GM18907 (cell line): ENCODE measurements at regions not wholly inside any gene's neighbourhood (a gene's known extent, or its start where the extent isn't known, plus 50 kb on each side); places are given as distances from the start of the nearest gene placed in this dataset.
"Not testable (repeated sequence)": the region's sequence is repeated elsewhere in the genome, so short reads cannot be mapped to it uniquely, and the experiment has no call there.

Source experiments
- ATAC-seq: cut with Tn5 transposase; IDR thresholded peaks from one replicate; pipeline ENCODE4 v1.9.1; 2021; ENCODE audit warnings: mild to moderate bottlenecking, moderate library complexity; ENCODE audit not compliant: unreplicated experiment

GRCh38 chr22:27109406-27109805 is 452.0 kb downstream of the MIAT start:
- not testable (repeated sequence) for ATAC-seq

GRCh38 chr22:27110665-27111451 is 453.5 kb downstream of the MIAT start:
- ATAC-seq: no peak

GRCh38 chr22:27111796-27112672 is 454.6 kb downstream of the MIAT start:
- no peak for ATAC-seq

GRCh38 chr22:27113211-27113635 is 455.8 kb downstream of the MIAT start:
- ATAC-seq: no peak

GRCh38 chr22:27113641-27114040 is 456.3 kb downstream of the MIAT start:
- no peak for ATAC-seq

GRCh38 chr22:27114186-27114585 is 456.8 kb downstream of the MIAT start:
- ATAC-seq: no peak

GRCh38 chr22:27115410-27115809 is 458.0 kb downstream of the MIAT start:
- no peak for ATAC-seq

GRCh38 chr22:27115816-27116256 is 458.4 kb downstream of the MIAT start:
- no peak for ATAC-seq

- ATAC-seq: no peak
These were observed 459.1 kb downstream of the MIAT start for GRCh38 chr22:27116312-27117086.

GRCh38 chr22:27120036-27120435 is 462.6 kb downstream of the MIAT start:
- no peak for ATAC-seq

GRCh38 chr22:27122574-27122973 is 465.2 kb downstream of the MIAT start:
- no peak for ATAC-seq

GRCh38 chr22:27123880-27124279 is 466.5 kb downstream of the MIAT start:
- no peak for ATAC-seq

GRCh38 chr22:27124351-27124966 is 467.1 kb downstream of the MIAT start:
- no peak for ATAC-seq

- ATAC-seq: no peak
These were observed 468.2 kb downstream of the MIAT start for GRCh38 chr22:27125539-27125938.

- no peak for ATAC-seq
These were observed 470.5 kb downstream of the MIAT start for GRCh38 chr22:27127911-27128310.

- ATAC-seq: no peak
These were observed 471.2 kb downstream of the MIAT start for GRCh38 chr22:27128461-27129085.

- no peak for ATAC-seq
These were observed 471.9 kb downstream of the MIAT start for GRCh38 chr22:27129266-27129665.

- no peak for ATAC-seq
These were observed 473.5 kb downstream of the MIAT start for GRCh38 chr22:27130906-27131305.

GRCh38 chr22:27131346-27131745 is 474.0 kb downstream of the MIAT start:
- no peak for ATAC-seq

GRCh38 chr22:27132400-27132799 is 475.0 kb downstream of the MIAT start:
- no peak for ATAC-seq
